GM20000 (cell line): ENCODE measurements at regions not wholly inside any gene's neighbourhood (a gene's known extent, or its start where the extent isn't known, plus 50 kb on each side); places are given as distances from the start of the nearest gene placed in this dataset.

ENCODE experiments used
- DNase-seq: peaks from one replicate; pipeline ENCODE4 v3.0.0; 2012; ENCODE audit warnings: low spot score
- CTCF ChIP-seq: IDR thresholded peaks from 2 replicates; pipeline ENCODE4 v1.5.1; 2012; ENCODE audit warnings: mild to moderate bottlenecking, control low read depth; ENCODE audit errors: extremely low read depth, missing control alignments

GRCh38 chr2:236740506-236740905, 170.9 kb downstream of the ACKR3 start:
- no peak for TF ChIP-seq CTCF
- no peak for DNase-seq

- no peak for DNase-seq
- no peak for TF ChIP-seq CTCF
Observed at GRCh38 chr2:236743039-236743920, 173.7 kb downstream of the ACKR3 start.

- TF ChIP-seq CTCF: no peak
- DNase-seq: no peak
Observed at GRCh38 chr2:236743921-236744280, 174.3 kb downstream of the ACKR3 start.

GRCh38 chr2:236744281-236744705, 174.7 kb downstream of the ACKR3 start:
- TF ChIP-seq CTCF: no peak
- no peak for DNase-seq

GRCh38 chr2:236744716-236745115, 175.1 kb downstream of the ACKR3 start:
- no peak for DNase-seq
- TF ChIP-seq CTCF: no peak

GRCh38 chr2:236745420-236746210, 176.0 kb downstream of the ACKR3 start:
- DNase-seq: no peak
- TF ChIP-seq CTCF: no peak

GRCh38 chr2:236746833-236747232, 177.2 kb downstream of the ACKR3 start:
- no peak for DNase-seq
- no peak for TF ChIP-seq CTCF
